HCT116 (cell line): ENCODE measurements at regions not wholly inside any gene's neighbourhood (a gene's known extent, or its start where the extent isn't known, plus 50 kb on each side); places are given as distances from the start of the nearest gene placed in this dataset.

Experiments used
- CTCF ChIP-seq, 3 experiments: fragments of 200-600 bp in 1 of 3; sonication (generic) in 1 of 3; IDR thresholded peaks in 2 of 3; conservative IDR thresholded peaks in 1 of 3; 2 replicates each; pipeline ENCODE4 v1.5.1; 2012 to 2017; ENCODE audit warnings: low read depth in 2 of 3, low read length in 2 of 3, antibody characterized with exemption in 1 of 3, borderline replicate concordance in 1 of 3, control low read depth in 1 of 3, mild to moderate bottlenecking in 1 of 3, mixed read lengths in 1 of 3, mixed run types in 1 of 3, moderate library complexity in 1 of 3; ENCODE audit not compliant: insufficient read depth in 1 of 3
- EZH2 ChIP-seq: fragments of 200-600 bp; sonication (generic); IDR thresholded peaks from 2 replicates; pipeline ENCODE4 v1.6.1; 2017; ENCODE audit warnings: antibody characterized with exemption, mixed run types
- POLR2A ChIP-seq: IDR thresholded peaks from 2 replicates; pipeline ENCODE4 v1.7.0; 2011; ENCODE audit warnings: borderline replicate concordance; ENCODE audit not compliant: insufficient read depth, insufficient read length; ENCODE audit errors: extremely low read depth

- no peak for TF ChIP-seq CTCF (IDR thresholded peaks at IDR 0.05 in 2 of 3, conservative IDR thresholded peaks at IDR 0.05 in 1 of 3; ENCODE audit: borderline replicate concordance in 1 of 3, insufficient read depth in 1 of 3, low read depth in 2 of 3, low read length in 2 of 3)
- no peak for TF ChIP-seq POLR2A
- no peak for TF ChIP-seq EZH2
Observed at GRCh38 chr18:42201137-42201536, 246.1 kb downstream of the PIK3C3 start.
